Loucy (cell line): ENCODE measurements at regions not wholly inside any gene's neighbourhood (a gene's known extent, or its start where the extent isn't known, plus 50 kb on each side); places are given as distances from the start of the nearest gene placed in this dataset.

Experiments
- H2AFZ ChIP-seq: fragments of 200-600 bp; sonication (generic); 2 replicates; pipeline ENCODE4 v1.6.0; 2016; ENCODE audit warnings: antibody characterized with exemption, mild to moderate bottlenecking, low read length, moderate library complexity
- H3F3A ChIP-seq: fragments of 200-600 bp; 2 replicates; pipeline ENCODE4 v1.6.0; 2016; ENCODE audit warnings: antibody characterized with exemption, low read depth, mild to moderate bottlenecking
- H3K27me3 ChIP-seq: fragments of 200-600 bp; sonication (generic); 2 replicates; pipeline ENCODE4 v1.6.1; 2014; ENCODE audit warnings: low read length, mild to moderate bottlenecking; ENCODE audit not compliant: insufficient read depth, poor library complexity, severe bottlenecking
- H3K36me3 ChIP-seq: fragments of 200-600 bp; sonication (generic); 2 replicates; pipeline ENCODE4 v1.6.1; 2016; ENCODE audit warnings: low read length; ENCODE audit not compliant: insufficient read depth
- H3K4me1 ChIP-seq: fragments of 200-600 bp; sonication (generic); 2 replicates; pipeline ENCODE4 v1.5.1; 2014; ENCODE audit warnings: low read length, mild to moderate bottlenecking; ENCODE audit not compliant: insufficient read depth, poor library complexity, severe bottlenecking
- H3K4me2 ChIP-seq: fragments of 200-600 bp; sonication (generic); 2 replicates; pipeline ENCODE4 v1.6.0; 2014; ENCODE audit warnings: antibody characterized with exemption, low read length, low read depth, mild to moderate bottlenecking; ENCODE audit not compliant: poor library complexity, severe bottlenecking
- H3K4me3 ChIP-seq: fragments of 200-600 bp; sonication (generic); 2 replicates; pipeline ENCODE4 v1.5.1; 2014; ENCODE audit warnings: low read length, mild to moderate bottlenecking, mixed read lengths; ENCODE audit not compliant: poor library complexity, severe bottlenecking
- H3K79me2 ChIP-seq: fragments of 200-600 bp; sonication (generic); 2 replicates; pipeline ENCODE4 v1.6.1; 2014; ENCODE audit warnings: low read length; ENCODE audit not compliant: insufficient read depth
- H3K9ac ChIP-seq: fragments of 200-600 bp; sonication (generic); 2 replicates; pipeline ENCODE4 v1.6.0; 2014; ENCODE audit warnings: mild to moderate bottlenecking, low read depth, low read length, moderate library complexity; ENCODE audit not compliant: poor library complexity, severe bottlenecking
- H3K9me2 ChIP-seq: fragments of 200-600 bp; sonication (generic); replicated peaks from 2 replicates; pipeline ENCODE4 v1.6.1; 2016; ENCODE audit warnings: low read depth, low read length, mixed read lengths
- H3K9me3 ChIP-seq: fragments of 200-600 bp; sonication (generic); 2 replicates; pipeline ENCODE4 v1.6.1; 2014; ENCODE audit warnings: mild to moderate bottlenecking, antibody characterized with exemption, low read length, low read depth; ENCODE audit not compliant: insufficient read depth
- H4K20me1 ChIP-seq: fragments of 200-600 bp; sonication (generic); 2 replicates; pipeline ENCODE4 v1.6.0; 2014; ENCODE audit warnings: antibody characterized with exemption, low read length, mild to moderate bottlenecking; ENCODE audit not compliant: insufficient read depth, poor library complexity, severe bottlenecking
- CTCF ChIP-seq: fragments of 200-600 bp; sonication (generic); conservative IDR thresholded peaks from 2 replicates; pipeline ENCODE4 v1.5.1; 2014; ENCODE audit warnings: mild to moderate bottlenecking, antibody characterized with exemption, low read length
- EZH2phosphoT487 ChIP-seq: fragments of 200-600 bp; IDR thresholded peaks from 2 replicates; pipeline ENCODE4 v1.6.1; 2018; ENCODE audit warnings: antibody characterized with exemption, mild to moderate bottlenecking, moderate library complexity, borderline replicate concordance

- Histone ChIP-seq H3K4me2 (no peak overlapping the region), H3K9ac (no peak overlapping the region), H3F3A (no peaks in the 10 kb centered on the region), H3K4me3 (no peak overlapping the region), H3K9me2 (no peaks in the 10 kb centered on the region), H3K36me3 (no peaks in the 10 kb centered on the region), H2AFZ (no peak overlapping the region), H3K4me1 (no peaks in the 10 kb centered on the region), H3K9me3 (no peaks in the 10 kb centered on the region; the same call in 1 of the 2 replicates), H3K27me3 (no peaks in the 10 kb centered on the region), H4K20me1 (no peaks in the 10 kb centered on the region), H3K79me2 (no peaks in the 10 kb centered on the region)
- no peak for TF ChIP-seq CTCF
- no peak for TF ChIP-seq EZH2phosphoT487
These were observed 2284.7 kb downstream of the TP53TG3F start for GRCh38 chr16:35744084-35744483.

- Histone ChIP-seq H3K4me3 (no peak overlapping the region), H3K4me1 (no peaks in the 10 kb centered on the region), H3K4me2 (no peak overlapping the region), H3K79me2 (no peaks in the 10 kb centered on the region), H3K9me2 (no peaks in the 10 kb centered on the region), H4K20me1 (no peaks in the 10 kb centered on the region), H2AFZ (no peak overlapping the region), H3K9ac (no peak overlapping the region), H3K36me3 (no peaks in the 10 kb centered on the region), H3K27me3 (no peaks in the 10 kb centered on the region), H3F3A (no peaks in the 10 kb centered on the region), H3K9me3 (no peaks in the 10 kb centered on the region; the same call in 1 of the 2 replicates)
- TF ChIP-seq CTCF (no peak), EZH2phosphoT487 (no peak)
These were observed 2285.3 kb downstream of the TP53TG3F start for GRCh38 chr16:35744726-35745125.

GRCh38 chr16:35745191-35745590 is 2285.8 kb downstream of the TP53TG3F start:
- no peaks in the 10 kb centered on the region for H3K9me2 ChIP-seq
- no peaks in the 10 kb centered on the region for H3K79me2 ChIP-seq
- TF ChIP-seq EZH2phosphoT487 (no peak), CTCF (no peak)
- no peaks in the 10 kb centered on the region for H3K36me3 ChIP-seq
- no peaks in the 10 kb centered on the region for H3K27me3 ChIP-seq
- H3K9ac ChIP-seq, result no peak overlapping the region
- H3F3A ChIP-seq, result no peaks in the 10 kb centered on the region
- no peaks in the 10 kb centered on the region for H3K4me1 ChIP-seq
- H3K9me3 ChIP-seq, result no peaks in the 10 kb centered on the region; the same call in 1 of the 2 replicates
- H2AFZ ChIP-seq, result no peak overlapping the region
- no peaks in the 10 kb centered on the region for H4K20me1 ChIP-seq
- H3K4me3 ChIP-seq, result no peak overlapping the region
- no peak overlapping the region for H3K4me2 ChIP-seq
